OCI-LY7 (cell line): ENCODE measurements at regions not wholly inside any gene's neighbourhood (a gene's known extent, or its start where the extent isn't known, plus 50 kb on each side); places are given as distances from the start of the nearest gene placed in this dataset.
"Not testable (repeated sequence)": the region's sequence is repeated elsewhere in the genome, so short reads cannot be mapped to it uniquely, and the experiment has no call there.

Experiments used
- BruUV-seq: library from RNA; stranded (reverse); fragments of 400-500 nt; replicated peaks from 2 replicates; lab custom pipeline; 2021; lab: Mats Ljungman, UMichigan
- CTCF ChIA-PET: fragments of 300-600 bp; sonication (Branson Sonifier 250); formaldehyde crosslinking; loops from one replicate; lab custom pipeline; 2022; ENCODE audit warnings: antibody characterized with exemption; ENCODE audit not compliant: unreplicated experiment; lab: Charles Lee
- POLR2A ChIA-PET: fragments of 300-600 bp; sonication (Branson Sonifier 250); formaldehyde crosslinking; loops from one replicate; lab custom pipeline; 2022; ENCODE audit warnings: antibody characterized with exemption; lab: Charles Lee
- DNase-seq: peaks from one replicate; pipeline ENCODE4 v3.0.0-alpha.2; 2015; ENCODE audit warnings: low spot score
- H2AFZ ChIP-seq: fragments of 200-600 bp; sonication (generic), shearing (Covaris generic); 2 replicates; pipeline ENCODE4 v1.6.1; 2014; ENCODE audit warnings: mild to moderate bottlenecking, antibody characterized with exemption, low read length, moderate library complexity
- H3K27ac ChIP-seq: fragments of 200-600 bp; sonication (generic); 2 replicates; pipeline ENCODE4 v1.5.1; 2014; ENCODE audit warnings: mixed run types, low read depth, mild to moderate bottlenecking, moderate library complexity, low read length, inconsistent platforms; ENCODE audit not compliant: poor library complexity, severe bottlenecking
- H3K36me3 ChIP-seq: fragments of 200-600 bp; sonication (generic); 2 replicates; pipeline ENCODE4 v1.6.1; 2014; ENCODE audit warnings: mild to moderate bottlenecking, antibody characterized with exemption, low read length, moderate library complexity, mixed read lengths; ENCODE audit not compliant: insufficient read depth
- H3K4me1 ChIP-seq: fragments of 200-600 bp; sonication (generic); 2 replicates; pipeline ENCODE4 v1.5.1; 2014; ENCODE audit warnings: mild to moderate bottlenecking, low read length; ENCODE audit not compliant: insufficient read depth, poor library complexity, severe bottlenecking
- H3K4me2 ChIP-seq: fragments of 200-600 bp; sonication (generic); 2 replicates; pipeline ENCODE4 v1.6.1; 2014; ENCODE audit warnings: mild to moderate bottlenecking, low read length
- H3K4me3 ChIP-seq: fragments of 200-600 bp; sonication (generic); 2 replicates; pipeline ENCODE4 v1.5.1; 2014; ENCODE audit warnings: mild to moderate bottlenecking, low read depth, low read length; ENCODE audit not compliant: poor library complexity, severe bottlenecking
- H3K79me2 ChIP-seq: fragments of 200-600 bp; sonication (generic); 2 replicates; pipeline ENCODE4 v1.6.1; 2016; ENCODE audit warnings: low read depth, mild to moderate bottlenecking, low read length, moderate library complexity, mixed read lengths; ENCODE audit not compliant: insufficient read depth
- H3K9me2 ChIP-seq: fragments of 200-600 bp; sonication (generic); 2 replicates; pipeline ENCODE4 v1.6.1; 2016; ENCODE audit warnings: mild to moderate bottlenecking, low read length, mixed read lengths; ENCODE audit not compliant: insufficient read depth
- H3K9me3 ChIP-seq: fragments of 200-600 bp; sonication (generic); 2 replicates; pipeline ENCODE4 v1.6.1; 2014; ENCODE audit warnings: mild to moderate bottlenecking, mixed run types, low read length, mixed read lengths
- H4K20me1 ChIP-seq: fragments of 200-600 bp; sonication (generic); 2 replicates; pipeline ENCODE4 v1.6.1; 2014; ENCODE audit warnings: mild to moderate bottlenecking, antibody characterized with exemption, low read length, moderate library complexity, mixed read lengths; ENCODE audit not compliant: insufficient read depth
- EZH2phosphoT487 ChIP-seq: fragments of 200-600 bp; sonication (generic); IDR thresholded peaks from 2 replicates; pipeline ENCODE4 v1.6.1; 2018; ENCODE audit warnings: low read depth, borderline replicate concordance, mild to moderate bottlenecking, mixed run types, antibody characterized with exemption, low read length, moderate library complexity, mixed read lengths
- intact Hi-C: fragments of 100-400 bp; cut with micrococcal nuclease; formaldehyde crosslinking; loops from one replicate; pipeline ENCODE4 v1.10.0; 2022; ENCODE audit not compliant: unreplicated experiment
- TF ChIP-seq, protein P1 (sequence below): fragments of 200-600 bp; sonication (generic); conservative IDR thresholded peaks from 2 replicates; pipeline ENCODE4 v1.5.1; 2014; ENCODE audit warnings: mild to moderate bottlenecking, antibody characterized with exemption, low read length, moderate library complexity, mixed read lengths

GRCh38 chr2:128670066-128670465 is 351.4 kb upstream of the HS6ST1 start:
- no peak overlapping the region for H3K4me2 ChIP-seq
- no peaks in the 10 kb centered on the region for H3K4me1 ChIP-seq
- no peaks in the 10 kb centered on the region for H3K36me3 ChIP-seq
- DNase-seq = no peak
- CTCF ChIA-PET = no interaction called here
- no peaks in the 10 kb centered on the region for H3K9me3 ChIP-seq
- intact Hi-C loops = no loop called here
- TF ChIP-seq, protein P1, sequence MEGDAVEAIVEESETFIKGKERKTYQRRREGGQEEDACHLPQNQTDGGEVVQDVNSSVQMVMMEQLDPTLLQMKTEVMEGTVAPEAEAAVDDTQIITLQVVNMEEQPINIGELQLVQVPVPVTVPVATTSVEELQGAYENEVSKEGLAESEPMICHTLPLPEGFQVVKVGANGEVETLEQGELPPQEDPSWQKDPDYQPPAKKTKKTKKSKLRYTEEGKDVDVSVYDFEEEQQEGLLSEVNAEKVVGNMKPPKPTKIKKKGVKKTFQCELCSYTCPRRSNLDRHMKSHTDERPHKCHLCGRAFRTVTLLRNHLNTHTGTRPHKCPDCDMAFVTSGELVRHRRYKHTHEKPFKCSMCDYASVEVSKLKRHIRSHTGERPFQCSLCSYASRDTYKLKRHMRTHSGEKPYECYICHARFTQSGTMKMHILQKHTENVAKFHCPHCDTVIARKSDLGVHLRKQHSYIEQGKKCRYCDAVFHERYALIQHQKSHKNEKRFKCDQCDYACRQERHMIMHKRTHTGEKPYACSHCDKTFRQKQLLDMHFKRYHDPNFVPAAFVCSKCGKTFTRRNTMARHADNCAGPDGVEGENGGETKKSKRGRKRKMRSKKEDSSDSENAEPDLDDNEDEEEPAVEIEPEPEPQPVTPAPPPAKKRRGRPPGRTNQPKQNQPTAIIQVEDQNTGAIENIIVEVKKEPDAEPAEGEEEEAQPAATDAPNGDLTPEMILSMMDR = no peak
- TF ChIP-seq EZH2phosphoT487 = no peak
- no peaks in the 10 kb centered on the region for H4K20me1 ChIP-seq
- no peak overlapping the region for H2AFZ ChIP-seq
- POLR2A ChIA-PET = interaction anchor here (0.6 to 1.2 kb wide), 4 partner anchors 16 to 252 kb away, joined by 3 to 5 read pairs (median 4); no protein-coding TSS in a partner anchor
- no peak overlapping the region for H3K27ac ChIP-seq
- H3K79me2 ChIP-seq = no peaks in the 10 kb centered on the region
- H3K9me2 ChIP-seq = no peaks in the 10 kb centered on the region
- no peak overlapping the region for H3K4me3 ChIP-seq
- BruUV-seq = no TSS peak

DNA sequence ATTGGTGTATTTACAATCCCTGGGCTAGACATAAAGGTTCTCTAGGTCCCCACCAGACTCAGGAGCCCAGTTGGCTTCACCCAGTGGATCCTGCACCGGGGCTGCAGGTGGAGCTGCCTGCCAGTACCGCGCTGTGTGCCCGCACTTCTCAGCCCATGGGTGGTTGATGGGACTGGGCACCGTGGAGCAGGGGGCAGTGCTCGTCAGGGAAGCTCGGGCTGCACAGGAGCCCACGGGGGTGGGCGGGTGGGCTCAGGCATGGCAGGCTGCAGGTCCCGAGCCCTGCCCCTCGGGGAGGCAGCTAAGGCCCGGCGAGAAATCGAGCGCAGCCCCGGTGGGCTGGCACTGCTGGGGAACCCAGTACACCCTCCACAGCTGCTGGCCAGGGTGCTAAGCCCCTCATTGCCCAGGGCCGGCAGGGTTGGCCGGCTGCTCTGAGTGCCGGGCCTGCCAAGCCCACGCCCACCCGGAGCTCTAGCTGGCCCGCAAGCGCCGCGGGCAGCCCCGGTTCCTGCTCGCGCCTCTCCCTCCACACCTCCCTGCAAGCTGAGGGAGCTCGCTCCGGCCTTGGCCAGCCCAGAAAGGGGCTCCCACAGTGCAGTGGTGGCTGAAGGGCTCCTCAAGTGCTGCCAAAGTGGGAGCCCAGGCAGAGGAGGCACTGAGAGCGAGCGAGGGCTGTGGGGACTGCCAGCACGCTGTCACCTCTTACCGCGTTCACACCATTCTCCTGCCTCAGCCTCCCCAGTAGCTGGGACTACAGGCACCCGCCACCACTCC is 353.5 kb upstream of the HS6ST1 start:
- H4K20me1 ChIP-seq, H2AFZ ChIP-seq, H3K27ac ChIP-seq, H3K79me2 ChIP-seq, CTCF ChIA-PET, POLR2A ChIA-PET, H3K9me3 ChIP-seq, BruUV-seq, H3K4me1 ChIP-seq, intact Hi-C loops, H3K4me3 ChIP-seq, H3K4me2 ChIP-seq, H3K36me3 ChIP-seq, H3K9me2 ChIP-seq, DNase-seq: not testable (repeated sequence)

- POLR2A ChIA-PET, DNase-seq, H3K9me2 ChIP-seq, CTCF ChIA-PET, intact Hi-C loops, H3K27ac ChIP-seq, H3K9me3 ChIP-seq, H3K4me3 ChIP-seq, H3K36me3 ChIP-seq, H3K79me2 ChIP-seq, H3K4me2 ChIP-seq, H4K20me1 ChIP-seq, BruUV-seq, H3K4me1 ChIP-seq, H2AFZ ChIP-seq: not testable (repeated sequence)
These were observed 361.0 kb upstream of the HS6ST1 start for GRCh38 chr2:128679680-128680079.
